GM21360 (cell line): ENCODE measurements at regions not wholly inside any gene's neighbourhood (a gene's known extent, or its start where the extent isn't known, plus 50 kb on each side); places are given as distances from the start of the nearest gene placed in this dataset.

Experiments used
- ATAC-seq: cut with Tn5 transposase; IDR thresholded peaks from one replicate; pipeline ENCODE4 v1.9.1; 2021; ENCODE audit warnings: mild to moderate bottlenecking, moderate library complexity; ENCODE audit not compliant: unreplicated experiment

DNA sequence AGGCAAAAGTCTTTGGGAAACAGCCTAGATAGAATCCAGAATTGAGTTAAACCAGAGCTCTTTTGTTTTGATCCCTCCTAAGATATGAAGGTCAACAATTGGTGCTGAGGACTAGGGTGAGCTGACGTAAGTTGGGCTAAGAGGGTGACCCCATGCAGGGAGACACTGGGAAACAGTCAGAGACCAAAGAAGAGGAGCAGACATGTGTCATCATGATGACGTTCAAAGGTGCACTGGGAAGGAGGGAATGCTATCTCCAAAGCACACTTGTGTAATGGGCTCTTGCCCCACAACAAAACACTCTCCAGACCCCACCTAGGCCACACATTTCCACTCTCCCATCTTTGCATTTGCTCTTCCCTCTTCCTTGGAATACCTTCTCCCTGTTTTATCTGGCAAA, 481.4 kb downstream of the COG6 start:
- no peak for ATAC-seq

DNA sequence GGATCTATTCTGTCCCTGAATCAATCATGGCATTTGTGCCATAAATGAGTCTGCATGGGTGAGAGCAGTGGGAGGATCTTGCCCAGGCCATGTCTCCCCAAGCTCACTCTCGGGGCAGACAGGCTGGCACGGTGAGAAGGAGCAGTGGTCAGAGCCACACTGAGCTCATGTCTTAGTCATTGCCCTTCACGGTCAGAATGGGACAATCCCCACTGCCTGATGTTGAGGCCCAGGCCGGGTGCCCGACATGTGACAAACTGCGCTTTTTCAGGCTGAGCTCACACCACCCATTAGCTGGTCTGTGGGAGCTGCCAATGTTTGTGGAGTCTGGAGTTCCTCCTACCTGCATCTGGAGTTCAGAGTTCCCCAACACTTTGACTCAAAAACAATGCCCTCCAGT, 481.9 kb downstream of the COG6 start:
- ATAC-seq: no peak

DNA sequence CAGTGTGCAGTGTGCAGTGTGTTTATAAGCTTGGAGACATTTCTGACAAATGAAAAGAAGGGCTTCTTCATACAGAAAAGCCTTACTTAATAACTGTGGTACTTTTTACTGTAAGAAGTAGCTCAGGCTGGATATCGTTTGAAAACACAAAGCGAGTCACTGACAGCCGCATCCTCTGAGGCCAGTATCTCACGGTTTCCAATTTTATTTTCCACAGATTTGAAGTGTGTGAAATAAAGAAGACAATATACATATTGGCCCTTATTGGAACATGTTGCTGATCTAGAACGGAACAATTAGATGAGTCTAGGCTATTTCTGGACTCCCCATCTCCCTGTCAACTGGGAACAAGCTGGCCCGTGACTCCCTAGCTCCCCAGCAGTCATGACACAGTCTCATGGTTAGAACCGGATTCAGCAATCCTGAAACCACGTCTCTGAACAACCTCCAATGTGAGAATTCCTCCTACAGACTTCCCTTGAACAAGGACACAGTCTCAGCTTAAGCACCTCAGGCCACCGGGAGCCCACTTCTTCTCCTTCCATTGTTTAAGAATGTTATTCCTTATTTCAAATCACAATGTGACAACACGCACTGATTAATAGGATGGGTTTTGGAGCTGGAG, 484.5 kb downstream of the COG6 start:
- ATAC-seq: no peak

DNA sequence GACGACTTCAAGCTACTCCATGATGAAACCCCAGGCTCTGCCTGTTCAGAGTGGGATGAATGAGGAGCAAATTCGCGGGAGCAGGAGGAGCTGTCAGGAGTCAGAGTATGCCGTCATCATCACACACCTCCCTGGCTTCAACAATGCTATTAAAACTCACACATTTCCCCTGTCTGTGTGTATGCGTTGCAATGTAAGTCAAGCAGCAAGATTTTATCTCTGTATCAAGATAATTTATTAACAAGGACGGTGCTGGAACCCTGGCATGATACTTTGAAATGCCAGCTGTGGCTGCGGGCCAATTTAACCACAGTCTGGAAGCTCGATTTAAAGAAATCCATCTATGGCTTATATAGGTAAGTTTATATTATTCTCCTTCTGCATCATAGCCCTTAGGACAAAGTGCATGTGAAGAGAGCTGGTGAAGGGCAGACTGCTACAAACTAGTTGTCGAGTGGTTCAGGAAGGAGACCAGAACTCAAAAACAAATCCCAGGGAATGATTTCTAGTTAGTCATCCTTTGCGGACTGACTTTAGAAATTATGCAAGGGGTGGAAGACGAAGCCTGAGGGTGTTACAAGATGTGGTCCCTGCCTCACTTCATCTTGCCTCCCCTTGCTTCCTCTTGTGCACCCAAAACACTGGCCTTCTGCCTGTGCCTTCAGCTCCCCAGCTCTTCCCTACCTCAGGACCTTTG, 486.5 kb downstream of the COG6 start:
- ATAC-seq: no peak

DNA sequence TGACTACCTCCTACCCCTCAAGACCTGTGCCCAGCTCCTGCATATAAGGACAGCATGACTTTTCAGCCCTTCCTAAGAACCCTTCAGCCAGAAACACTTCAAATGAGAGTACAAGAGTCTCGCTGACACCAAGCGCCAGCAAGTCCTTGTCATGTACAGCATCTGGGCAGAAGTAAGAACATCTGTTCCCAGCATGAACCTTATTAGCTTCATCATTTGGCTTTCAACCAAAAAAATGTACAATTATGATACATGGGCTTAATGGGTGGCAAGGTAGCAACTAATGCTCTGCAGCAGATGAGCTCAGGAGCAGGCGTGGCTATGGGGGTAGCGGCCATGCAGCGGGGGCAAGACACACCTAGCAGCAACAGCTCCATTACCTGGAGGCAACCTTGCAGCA, 487.6 kb downstream of the COG6 start:
- no peak for ATAC-seq

DNA sequence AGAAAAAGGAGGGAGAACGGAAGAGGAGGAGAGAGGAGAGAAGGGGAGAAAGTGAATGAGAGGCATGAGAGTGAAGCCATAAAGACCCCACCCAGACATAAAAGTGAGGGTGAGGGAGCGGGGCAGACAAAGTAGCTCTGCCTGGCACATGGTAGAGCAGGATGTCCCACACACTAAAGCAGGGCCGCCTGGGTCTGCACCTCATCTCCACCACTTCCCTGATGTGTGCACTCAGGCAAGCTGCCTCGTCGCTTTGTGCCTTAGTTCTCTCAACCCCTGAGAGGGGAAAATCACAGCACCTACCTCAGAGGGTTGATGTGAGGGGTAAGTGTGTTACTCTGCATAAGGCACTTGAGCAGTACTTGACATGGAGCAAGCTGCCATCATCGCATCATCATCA, 488.1 kb downstream of the COG6 start:
- no peak for ATAC-seq

DNA sequence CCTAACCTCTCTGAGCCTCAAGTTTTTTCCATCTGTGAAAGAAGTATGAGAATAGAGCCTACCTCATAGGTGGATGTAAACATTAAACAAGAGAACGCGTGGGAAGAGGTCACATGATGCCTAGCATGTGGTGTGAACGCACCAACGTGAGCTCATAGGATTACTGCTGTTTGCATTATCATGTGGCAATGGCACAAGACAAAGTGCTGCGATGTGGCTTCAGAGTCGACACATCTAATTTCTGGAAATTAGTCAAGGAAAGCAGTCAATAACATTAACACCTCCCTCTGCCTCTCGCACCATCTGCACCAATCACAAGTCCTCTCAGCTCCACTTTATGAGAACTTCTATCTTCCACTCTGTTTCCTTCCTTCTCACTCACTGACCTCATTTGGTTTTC, 489.7 kb downstream of the COG6 start:
- ATAC-seq: no peak

DNA sequence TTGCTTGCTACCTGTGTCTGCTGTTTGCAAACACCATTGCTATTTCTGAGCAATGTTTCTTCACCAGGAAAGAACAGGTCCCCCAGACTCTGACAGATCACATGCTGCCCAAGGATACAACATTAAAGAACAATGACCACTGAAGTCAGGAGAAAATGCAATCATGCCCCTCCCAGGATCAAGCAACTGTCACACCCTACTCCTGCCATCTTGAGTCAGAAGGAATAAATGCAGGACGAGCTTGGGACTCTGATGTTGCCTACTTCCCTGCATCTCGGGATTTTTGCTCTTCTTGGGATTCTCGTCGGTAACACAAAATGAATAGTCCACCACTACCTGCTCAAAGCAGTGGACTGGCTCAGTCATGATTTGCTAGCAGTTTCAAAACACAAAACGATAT, 490.6 kb downstream of the COG6 start:
- no peak for ATAC-seq

DNA sequence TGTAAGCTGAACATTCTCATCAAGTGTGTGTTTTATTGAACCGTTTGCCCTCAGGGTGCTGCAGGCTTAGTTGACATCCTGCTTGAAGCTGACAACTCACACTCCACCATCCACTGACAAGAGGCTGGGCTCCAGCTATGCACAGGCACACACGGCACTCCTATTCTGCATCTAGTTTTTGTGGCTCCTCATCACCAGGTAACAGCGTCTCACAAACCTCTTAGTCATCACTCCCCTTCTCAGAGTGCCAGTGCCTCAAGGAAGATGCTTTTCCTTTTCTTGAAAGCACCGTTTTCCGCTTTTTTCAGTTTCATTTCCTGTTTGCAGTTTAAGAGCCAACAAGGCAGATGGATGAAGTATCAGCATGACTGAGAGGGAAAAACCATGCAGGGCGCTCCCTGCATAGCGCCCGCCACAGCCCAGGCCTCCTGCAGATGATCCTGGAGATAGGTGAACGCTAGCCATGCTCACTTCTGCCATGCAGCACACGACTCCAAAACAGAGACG, 491.2 kb downstream of the COG6 start:
- ATAC-seq: no peak

DNA sequence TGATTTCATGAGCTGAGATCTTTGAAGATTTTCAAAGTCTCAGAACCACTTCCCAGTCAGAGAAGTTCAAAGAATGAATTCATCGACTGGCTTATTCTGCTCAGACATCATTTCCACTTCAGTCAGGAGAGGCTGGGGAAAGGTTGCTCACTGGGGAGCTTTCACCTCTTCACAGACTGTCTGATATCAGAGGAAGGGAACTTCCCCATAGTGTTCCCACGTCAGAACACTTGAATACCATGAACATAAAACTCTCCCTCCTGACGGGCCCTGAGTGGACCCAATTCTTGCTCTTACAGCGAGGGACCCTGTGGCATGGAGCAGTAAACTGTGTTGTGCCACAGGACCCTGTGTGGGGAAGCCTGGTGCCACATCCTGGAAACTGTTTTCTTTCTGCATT, 492.6 kb downstream of the COG6 start:
- no peak for ATAC-seq

DNA sequence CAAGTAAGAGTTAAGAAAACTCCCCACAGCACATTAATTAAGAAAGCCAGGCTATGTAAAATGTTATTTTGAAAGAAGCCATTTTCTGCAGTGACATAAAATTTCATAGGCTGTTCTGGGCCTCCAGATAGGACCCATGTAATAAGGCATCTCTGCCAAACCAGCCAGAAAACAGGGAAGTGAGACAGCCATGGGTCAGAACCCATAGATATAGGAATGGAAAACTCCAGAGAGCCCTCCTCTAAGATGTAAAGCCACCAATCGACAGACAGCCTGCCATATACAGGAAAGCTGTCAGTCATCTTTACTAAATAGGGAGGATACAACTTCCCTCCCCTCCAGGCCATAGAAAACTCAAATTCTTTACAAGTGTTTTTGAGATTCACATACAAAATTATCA, 493.3 kb downstream of the COG6 start:
- ATAC-seq: no peak

DNA sequence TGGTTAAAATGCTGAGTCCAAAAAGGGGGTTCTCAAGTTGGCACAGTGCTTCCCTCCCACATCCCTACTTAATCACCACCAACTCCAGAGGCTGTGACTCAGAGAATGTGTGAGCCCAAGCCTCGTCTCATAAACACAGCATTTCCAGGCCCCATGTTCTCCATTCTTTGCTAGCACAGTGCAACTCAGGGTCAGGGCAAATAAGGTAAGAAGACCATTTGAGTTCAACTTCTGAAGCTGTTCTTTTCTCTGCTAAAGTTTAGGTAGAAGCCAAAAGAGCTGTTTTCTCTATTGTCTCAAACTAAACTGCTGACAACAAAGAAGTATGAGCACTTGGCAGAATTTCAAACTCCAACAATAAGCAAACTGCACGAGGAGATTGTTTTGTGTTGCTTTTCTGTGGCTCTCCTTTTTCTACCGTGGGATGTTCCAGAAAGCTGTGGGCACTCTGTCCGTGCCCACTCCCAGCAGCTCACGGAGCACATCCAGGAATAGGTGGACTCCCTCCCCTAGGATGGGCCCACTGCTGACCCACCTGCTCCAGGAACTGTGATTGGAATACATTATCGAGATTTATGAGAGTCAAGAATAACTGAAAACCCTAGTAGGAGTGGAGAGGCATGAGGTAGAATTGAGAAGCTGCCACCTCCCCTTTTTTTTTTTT, 494.3 kb downstream of the COG6 start:
- ATAC-seq: no peak

DNA sequence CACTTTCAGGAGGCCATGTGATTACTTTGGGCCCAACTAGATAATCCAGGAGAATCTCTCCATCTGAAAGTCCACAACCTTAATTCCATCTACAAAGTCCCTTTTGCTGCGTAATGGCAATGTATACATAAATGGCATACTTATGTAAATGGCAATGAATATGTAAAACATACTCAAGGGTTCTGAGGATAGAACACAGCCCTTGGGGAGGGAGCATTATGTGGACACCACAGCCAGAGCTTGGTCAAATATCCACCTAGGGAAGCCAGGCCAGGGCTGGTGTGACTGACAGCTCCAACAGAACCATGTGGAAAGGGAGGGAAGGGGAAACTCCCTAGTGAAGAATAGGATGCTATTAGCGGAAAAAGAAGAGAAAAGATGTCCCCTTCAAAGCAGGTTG, 496.2 kb downstream of the COG6 start:
- no peak for ATAC-seq

DNA sequence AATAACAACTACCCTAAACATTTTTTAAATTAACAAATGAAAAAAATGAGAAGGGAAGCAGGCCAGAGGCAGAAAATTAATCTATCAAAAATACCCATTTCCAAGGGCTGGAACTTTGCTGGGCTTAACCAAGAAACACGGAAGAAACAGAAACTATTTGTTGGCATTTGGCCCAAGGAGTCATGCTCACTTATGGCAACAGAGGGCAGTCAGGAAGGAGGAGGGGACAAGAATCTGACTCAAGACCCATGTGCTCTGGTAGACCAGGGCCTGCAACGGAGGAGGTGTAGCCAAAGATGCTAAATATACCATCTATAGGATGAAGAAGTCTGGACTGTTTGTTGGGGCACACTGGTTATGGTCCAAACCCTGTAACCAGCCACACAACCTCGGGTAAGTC, 496.7 kb downstream of the COG6 start:
- ATAC-seq: no peak

DNA sequence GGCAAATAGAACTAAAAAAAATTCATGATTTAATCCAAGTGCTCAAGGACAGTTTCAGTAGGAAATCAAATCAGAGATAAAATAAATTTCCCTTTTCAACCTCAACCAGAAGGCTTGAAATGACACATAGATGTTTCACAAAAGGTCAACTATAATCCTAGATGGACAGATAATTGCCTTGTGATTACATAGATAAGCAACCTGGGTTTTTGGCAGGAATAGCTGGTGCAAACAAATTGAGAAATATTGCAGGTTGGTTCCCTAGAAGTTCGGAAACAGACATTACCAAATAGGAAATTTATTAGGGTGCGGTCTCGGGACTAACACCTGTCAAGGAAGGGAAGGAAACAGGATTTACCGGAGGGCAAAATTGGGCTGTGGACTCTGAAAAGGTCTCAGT, 497.5 kb downstream of the COG6 start:
- no peak for ATAC-seq

DNA sequence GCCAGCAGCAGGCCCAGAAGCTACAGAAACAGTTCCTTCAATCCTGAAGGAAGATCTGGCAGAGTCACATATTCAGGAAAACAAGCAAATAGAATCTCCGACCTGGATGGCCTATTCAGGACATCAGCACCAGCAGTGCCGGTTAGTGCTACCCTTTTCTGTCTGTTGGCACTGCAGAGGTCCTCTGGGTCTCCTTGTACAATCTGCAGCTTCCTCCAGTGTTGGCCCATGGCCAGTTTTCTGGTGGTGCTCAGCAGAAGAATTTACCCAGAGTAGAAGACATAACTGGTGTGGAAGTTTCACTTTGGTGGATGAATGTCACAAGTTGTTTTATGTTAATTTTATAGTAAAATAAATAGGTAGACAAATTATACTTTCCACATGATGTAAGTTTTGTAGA, 498.1 kb downstream of the COG6 start:
- no peak for ATAC-seq

DNA sequence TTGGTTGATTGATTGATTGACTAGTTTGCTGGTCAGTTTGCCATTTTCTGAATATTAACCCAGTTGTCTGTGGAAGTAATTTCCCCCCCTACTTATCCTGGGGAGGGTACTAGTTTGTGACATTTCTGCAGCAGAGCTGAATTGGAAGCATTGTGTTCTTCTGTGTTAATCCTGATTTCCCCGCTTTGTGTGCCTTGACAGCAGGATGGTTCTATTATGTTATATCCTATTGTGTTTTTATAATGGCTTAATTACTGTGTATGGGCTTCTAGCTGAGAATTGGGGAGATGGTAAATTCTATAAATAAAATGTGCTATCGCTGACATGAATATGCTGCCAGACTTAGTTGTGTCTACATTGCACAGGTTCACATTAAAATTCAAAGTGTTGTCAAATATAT, 499.7 kb downstream of the COG6 start:
- no peak for ATAC-seq

DNA sequence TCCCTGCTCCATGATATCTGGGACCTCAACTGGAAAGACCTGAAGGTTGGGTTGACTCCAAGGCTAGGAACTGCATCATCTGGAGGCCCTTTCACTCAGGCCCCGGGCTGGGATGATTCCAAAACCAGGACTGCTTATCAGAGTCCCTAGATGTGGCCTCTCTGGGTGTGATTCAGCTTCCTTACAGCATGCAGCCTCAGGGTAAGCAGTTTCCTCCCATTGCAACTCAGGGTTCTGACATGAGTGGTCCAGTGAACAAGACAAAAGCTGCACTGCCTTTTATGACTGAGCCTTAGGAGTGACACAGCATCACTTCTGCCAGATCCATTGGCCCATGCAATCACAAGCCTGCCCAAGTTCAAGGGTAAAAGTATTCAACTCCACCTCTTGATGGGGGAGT, 502.8 kb downstream of the COG6 start:
- no peak for ATAC-seq

DNA sequence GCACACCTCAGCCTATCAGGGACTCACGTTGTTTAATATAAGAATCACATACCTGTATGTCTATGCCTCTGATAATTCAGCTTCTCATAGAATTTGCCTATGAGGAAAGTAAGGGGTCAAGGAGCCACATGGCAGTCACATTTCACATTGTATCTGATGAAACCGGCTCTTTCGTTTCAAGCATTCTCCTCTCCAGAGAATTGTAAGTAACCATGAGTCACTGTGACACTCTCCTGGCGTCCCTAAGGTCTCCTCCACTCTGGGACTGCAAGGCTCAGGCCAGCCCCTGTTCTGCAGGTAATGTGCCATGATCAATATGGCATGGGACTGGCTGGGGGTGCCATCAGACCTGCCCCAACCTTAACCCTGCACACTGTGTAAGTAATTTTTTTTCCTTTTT, 503.3 kb downstream of the COG6 start:
- no peak for ATAC-seq

DNA sequence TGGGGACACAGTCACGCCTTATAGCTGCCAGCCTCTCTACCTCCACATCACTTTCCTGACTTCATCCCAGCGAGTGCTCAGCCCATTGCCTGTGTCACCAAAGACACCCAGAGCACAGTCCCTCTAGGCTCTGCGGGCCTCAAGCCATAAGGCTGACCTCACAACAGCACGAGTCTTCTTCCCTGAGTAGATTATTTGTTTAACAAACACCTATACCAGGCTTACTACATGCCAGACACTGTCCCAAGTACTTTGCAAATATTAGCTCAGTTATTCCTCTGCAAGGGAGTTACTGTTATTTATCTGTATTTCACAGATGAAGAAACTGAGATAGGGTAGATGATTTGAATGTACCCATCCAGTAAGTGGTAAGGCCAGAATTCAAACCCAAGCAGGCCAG, 504.3 kb downstream of the COG6 start:
- ATAC-seq: no peak

DNA sequence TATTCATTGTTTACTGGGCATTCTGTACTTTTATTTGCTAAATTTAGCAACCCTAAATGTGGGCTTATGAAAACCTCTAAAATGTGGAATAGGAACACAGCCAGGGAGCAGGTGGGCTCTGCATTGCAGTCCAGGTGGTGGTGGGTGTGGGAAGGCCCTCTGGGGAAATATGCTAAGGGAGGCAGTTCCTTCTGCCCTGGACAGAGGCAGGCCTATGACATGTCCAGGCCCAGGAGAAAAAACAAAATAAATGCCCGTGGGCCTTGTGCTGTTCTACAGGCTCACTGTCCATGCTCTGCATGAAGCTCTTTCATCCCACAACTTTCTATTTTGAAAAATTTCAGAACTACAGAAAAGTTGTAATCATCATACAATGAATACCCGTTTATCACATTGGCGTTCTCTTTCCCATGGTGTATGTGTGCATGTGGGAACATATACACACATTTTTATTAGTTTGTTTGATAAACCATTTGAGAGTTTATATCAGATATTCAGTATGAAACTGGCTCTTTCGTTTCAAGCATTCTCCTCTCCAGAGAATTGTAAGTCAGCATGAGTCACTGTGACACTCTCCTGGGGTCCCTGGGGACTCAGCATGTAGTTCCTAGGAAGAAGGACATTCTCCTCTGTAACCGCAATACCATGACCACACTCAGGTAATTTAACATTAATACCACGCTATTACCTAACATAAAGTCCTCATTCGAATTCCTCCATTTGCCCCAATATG, 505.3 kb downstream of the COG6 start:
- no peak for ATAC-seq

DNA sequence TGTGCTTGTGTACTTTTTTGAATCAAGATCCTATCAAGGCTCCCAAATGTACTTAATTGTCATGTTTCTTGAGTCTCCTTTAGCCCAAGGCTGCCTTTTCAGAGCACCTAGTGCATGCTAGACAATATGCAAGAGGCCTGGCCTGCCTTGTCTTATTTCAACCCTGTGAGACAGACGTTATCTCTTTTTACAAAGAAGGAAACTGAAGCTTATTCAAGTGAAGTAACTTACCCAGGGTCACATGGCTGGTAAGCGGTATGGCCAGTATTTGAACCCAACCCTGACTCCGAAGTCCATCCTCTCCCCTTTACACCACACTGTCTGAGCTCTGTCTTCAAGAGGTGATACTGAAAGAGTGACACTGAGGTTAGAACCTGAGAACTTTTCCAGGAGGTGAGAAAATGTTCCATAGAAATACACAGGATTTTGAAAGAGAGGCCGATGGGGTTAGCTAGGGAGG, 505.1 kb downstream of the FOXO1 start:
- no peak for ATAC-seq
